HL-60 (cell line): ENCODE measurements at regions not wholly inside any gene's neighbourhood (a gene's known extent, or its start where the extent isn't known, plus 50 kb on each side); places are given as distances from the start of the nearest gene placed in this dataset.

Source experiments
- CTCF ChIP-seq: IDR thresholded peaks from one replicate; pipeline ENCODE4 v1.5.1; 2011; ENCODE audit warnings: low read length, control low read depth, inconsistent platforms; ENCODE audit not compliant: insufficient read depth
- GABPA ChIP-seq: IDR thresholded peaks from 2 replicates; pipeline ENCODE4 v1.6.1; 2012; ENCODE audit warnings: low read depth
- POLR2AphosphoS5 ChIP-seq: IDR thresholded peaks from 2 replicates; pipeline ENCODE4 v1.6.1; 2012; ENCODE audit warnings: low read depth
- SPI1 ChIP-seq: IDR thresholded peaks from 2 replicates; pipeline ENCODE4 v1.6.1; 2012; ENCODE audit warnings: low read depth, mild to moderate bottlenecking, borderline replicate concordance

DNA sequence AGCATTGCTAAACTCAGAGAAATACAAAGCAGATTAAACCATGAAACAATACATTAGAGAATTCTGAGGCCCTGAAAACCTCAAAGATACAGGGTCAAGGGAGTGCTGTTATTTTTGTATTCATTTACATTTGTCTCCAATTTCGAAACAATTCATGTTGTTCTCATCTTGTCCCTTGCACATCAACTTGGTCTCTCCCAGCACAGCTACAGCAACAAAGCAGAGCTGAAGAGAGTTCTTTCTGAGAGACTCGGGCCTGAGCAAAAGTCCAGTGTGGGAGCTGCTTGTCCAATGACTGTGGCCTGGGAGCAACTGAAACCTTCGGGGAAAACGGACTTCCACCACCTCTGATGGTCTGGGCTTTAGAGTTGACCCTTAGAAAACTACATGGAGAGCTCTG, 79.4 kb upstream of the CDKN3 start:
- TF ChIP-seq CTCF (no peak), GABPA (no peak), POLR2AphosphoS5 (no peak), SPI1 (no peak)
